GM18505 (cell line): ENCODE measurements at regions not wholly inside any gene's neighbourhood (a gene's known extent, or its start where the extent isn't known, plus 50 kb on each side); places are given as distances from the start of the nearest gene placed in this dataset.
"Not testable (repeated sequence)": the region's sequence is repeated elsewhere in the genome, so short reads cannot be mapped to it uniquely, and the experiment has no call there.

ENCODE experiments used
- ATAC-seq: cut with Tn5 transposase; IDR thresholded peaks from one replicate; pipeline ENCODE4 v1.9.1; 2021; ENCODE audit not compliant: unreplicated experiment
- POLR2A ChIP-seq: IDR thresholded peaks from 4 replicates; pipeline ENCODE4 v1.6.1; 2011; ENCODE audit warnings: borderline replicate concordance; ENCODE audit not compliant: insufficient read depth, insufficient read length; ENCODE audit errors: extremely low read depth

DNA sequence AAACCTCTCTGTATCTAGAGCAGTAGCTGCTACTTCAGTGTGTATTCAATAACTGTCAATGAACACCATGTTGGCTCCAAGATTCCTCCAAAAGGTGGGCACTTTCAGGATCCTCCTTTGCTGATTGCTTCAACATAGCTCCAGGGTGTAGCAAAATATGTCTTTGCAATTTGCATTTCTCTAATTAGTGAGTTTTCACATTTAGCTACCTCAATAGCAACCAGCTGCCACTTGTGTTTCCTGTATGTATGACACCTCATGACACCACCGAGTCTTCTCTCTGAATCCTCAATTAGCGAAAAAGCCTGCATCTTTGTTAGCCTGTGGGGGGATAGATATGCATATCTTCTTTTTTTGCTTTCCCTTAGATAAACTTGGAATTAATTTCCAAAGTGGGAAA lies 898.3 kb upstream of the FAT3 start:
- TF ChIP-seq POLR2A: no peak
- no peak for ATAC-seq

DNA sequence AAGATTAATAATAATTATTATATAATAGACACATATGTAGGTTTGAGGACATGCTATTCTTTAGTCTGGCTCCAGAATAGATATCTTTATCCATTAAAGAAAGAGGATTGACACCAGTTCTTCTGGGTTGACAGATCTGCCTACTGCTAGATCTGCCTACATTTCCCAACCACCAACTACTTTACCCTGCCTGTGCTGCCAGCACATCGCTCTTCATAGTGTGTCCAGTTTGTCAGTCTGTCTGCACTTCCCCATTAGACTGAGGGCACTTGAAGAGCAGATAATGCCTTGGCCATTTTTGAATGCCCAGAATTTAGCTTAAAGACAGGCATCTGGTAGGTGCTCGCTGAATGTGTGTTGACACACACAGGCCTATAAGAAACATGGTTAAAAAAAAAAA lies 910.1 kb upstream of the FAT3 start:
- no peak for TF ChIP-seq POLR2A
- ATAC-seq: no peak

GRCh38 chr11:91312541-91312940 lies 912.1 kb upstream of the FAT3 start:
- TF ChIP-seq POLR2A: no peak
- no peak for ATAC-seq

DNA sequence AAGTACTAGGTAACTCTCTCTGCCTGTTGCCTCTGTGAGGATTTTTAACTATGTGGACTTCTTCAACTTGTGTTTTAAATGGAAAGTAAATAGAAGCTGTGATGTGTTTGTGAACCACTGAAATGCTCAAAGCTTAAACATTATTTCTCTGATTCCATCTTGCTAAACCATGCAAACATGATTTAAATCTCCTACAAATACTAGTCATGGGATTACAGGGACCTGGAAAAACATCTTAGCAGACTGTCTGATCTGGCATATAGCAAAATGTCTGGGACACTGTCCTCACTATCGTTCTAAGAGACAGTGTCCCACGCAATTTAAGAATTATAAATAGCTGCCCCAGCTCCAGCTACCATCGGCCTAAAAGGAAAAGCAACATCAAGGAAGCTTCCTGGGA lies 914.5 kb upstream of the FAT3 start:
- no peak for TF ChIP-seq POLR2A
- no peak for ATAC-seq

GRCh38 chr11:91308069-91308468 lies 916.5 kb upstream of the FAT3 start:
- no peak for TF ChIP-seq POLR2A
- ATAC-seq: no peak

DNA sequence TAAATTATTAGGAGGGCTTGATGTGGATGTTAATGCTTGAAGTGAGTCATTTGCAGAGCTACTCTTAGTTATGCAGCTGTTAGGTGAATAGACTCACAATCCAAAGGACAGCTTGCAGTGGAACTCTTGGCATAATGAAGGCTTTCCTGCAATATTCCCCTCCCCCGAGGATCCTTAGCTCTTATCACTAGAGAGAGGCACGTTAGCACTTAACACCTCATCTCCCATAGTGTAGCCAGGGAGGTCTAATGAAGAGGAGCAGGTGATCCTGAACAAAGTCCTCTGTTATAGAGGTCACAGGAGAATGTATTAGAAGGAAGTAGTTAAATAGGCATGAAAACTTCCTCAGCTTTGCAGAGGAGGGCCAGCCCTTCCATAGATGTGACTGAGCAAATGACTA lies 919.2 kb upstream of the FAT3 start:
- ATAC-seq: no peak
- no peak for TF ChIP-seq POLR2A

GRCh38 chr11:91303749-91304148 lies 920.9 kb upstream of the FAT3 start:
- TF ChIP-seq POLR2A: no peak
- no peak for ATAC-seq

- no peak for ATAC-seq
- TF ChIP-seq POLR2A: no peak
These were observed 924.6 kb upstream of the FAT3 start for GRCh38 chr11:91299980-91300379.

DNA sequence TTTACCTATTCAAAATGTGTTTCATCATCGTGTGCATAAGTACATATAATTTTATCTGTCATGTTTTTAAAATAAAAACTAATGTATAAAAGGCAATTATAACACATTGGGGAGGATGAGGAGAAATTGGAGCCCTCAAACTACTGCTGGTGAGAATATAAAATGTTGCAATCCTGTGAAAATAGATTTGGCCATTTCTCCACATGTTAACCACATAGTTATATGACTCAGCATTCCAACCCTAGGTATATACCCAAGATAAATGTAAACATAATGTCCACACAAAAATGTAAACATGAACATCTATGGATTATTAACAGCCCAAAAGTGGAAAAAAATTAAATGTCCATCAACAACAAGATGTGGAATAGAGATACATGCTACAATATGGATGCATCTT lies 928.0 kb upstream of the FAT3 start:
- no peak for ATAC-seq
- no peak for TF ChIP-seq POLR2A

DNA sequence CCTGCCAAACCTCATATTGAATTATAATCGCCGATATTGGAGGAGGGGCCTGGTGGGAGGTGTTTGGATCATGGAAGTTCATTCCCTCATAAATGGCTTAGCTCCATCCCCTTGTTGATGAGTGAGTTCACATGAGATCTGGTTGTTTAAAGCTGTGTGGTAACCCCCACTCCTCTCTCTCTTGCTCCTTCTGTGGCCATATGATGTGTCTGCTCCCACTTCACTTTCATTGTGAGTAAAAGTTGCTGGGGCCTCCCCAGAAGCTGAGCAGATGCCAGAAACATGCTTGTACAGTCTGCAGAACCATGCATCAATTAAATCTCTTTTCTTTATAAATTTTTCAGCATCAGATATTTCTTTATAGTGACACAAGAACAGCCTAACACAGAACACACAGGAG lies 929.0 kb upstream of the FAT3 start:
- ATAC-seq: peak; percentile 63
- no peak for TF ChIP-seq POLR2A

GRCh38 chr11:91293119-91293518 lies 931.5 kb upstream of the FAT3 start:
- no peak for TF ChIP-seq POLR2A
- no peak for ATAC-seq

GRCh38 chr11:91272089-91272488 lies 952.5 kb upstream of the FAT3 start:
- ATAC-seq: no peak
- no peak for TF ChIP-seq POLR2A

- not testable (repeated sequence) for ATAC-seq
These were observed 955.9 kb upstream of the FAT3 start for GRCh38 chr11:91268512-91269295.

DNA sequence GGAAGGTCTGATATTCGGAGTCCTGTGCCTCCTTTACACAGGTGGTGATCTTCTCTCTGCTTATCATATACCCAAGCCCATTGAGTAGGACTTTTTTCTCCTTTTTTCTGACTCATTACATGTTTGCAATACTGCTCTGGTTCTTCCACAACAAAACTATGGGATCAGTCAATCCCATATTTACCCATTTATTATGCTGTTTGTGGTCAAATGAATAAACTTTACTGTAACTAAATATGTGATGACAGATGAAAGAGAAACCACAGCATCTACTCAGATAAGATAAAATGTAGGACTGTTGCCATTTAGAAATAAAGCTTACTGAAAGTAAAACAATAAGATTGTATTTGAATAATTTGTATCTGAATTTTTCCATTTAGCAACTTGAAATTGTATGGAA lies 958.7 kb upstream of the FAT3 start:
- ATAC-seq: no peak
- TF ChIP-seq POLR2A: no peak

GRCh38 chr11:91264481-91264880 lies 960.1 kb upstream of the FAT3 start:
- TF ChIP-seq POLR2A: no peak
- no peak for ATAC-seq
